ENCODE measurements at regions not wholly inside any gene's neighbourhood (a gene's known extent, or its start where the extent isn't known, plus 50 kb on each side); places are given as distances from the start of the nearest gene placed in this dataset.

GRCh38 chr14:100381395-100382105 lies 58.4 kb downstream of the SLC25A47 start:
- peaks cover 22% of the 10 kb centered on the region for H3K4me1 ChIP-seq (ENCODE audit: control insufficient read depth, insufficient read depth, low read length)
- peaks cover 10% of the 10 kb centered on the region for H3K36me3 ChIP-seq (ENCODE audit: control insufficient read depth, insufficient read depth, low read length)
- no peak overlapping the region for H3K27ac ChIP-seq (ENCODE audit: low read length)
- DNase-seq = no peak
- no CpG with 5 or more reads among the region's 11 CpGs for WGBS (ENCODE audit: insufficient coverage, low lambda C conversion rate)
- no peak overlapping the region for H3K4me3 ChIP-seq (ENCODE audit: low read length)
- no peaks in the 10 kb centered on the region for H3K27me3 ChIP-seq (ENCODE audit: control insufficient read depth, insufficient read depth, low read length)
- H3K9me3 ChIP-seq (ENCODE audit: control insufficient read depth, low read depth, low read length) = no peaks in the 10 kb centered on the region

GRCh38 chr14:100382106-100382455 lies 58.9 kb downstream of the SLC25A47 start:
- no CpG with 5 or more reads among the region's 7 CpGs for WGBS (ENCODE audit: insufficient coverage, low lambda C conversion rate)
- H3K27me3 ChIP-seq (ENCODE audit: control insufficient read depth, insufficient read depth, low read length) = no peaks in the 10 kb centered on the region
- H3K4me1 ChIP-seq (ENCODE audit: control insufficient read depth, insufficient read depth, low read length) = peaks cover 16% of the 10 kb centered on the region

GRCh38 chr14:100383727-100384158 lies 60.6 kb downstream of the SLC25A47 start:
- Histone ChIP-seq H3K4me1 (ENCODE audit: control insufficient read depth, insufficient read depth, low read length) (peaks cover 17% of the 10 kb centered on the region), H3K27ac (ENCODE audit: low read length) (no peak overlapping the region), H3K9me3 (ENCODE audit: control insufficient read depth, low read depth, low read length) (no peaks in the 10 kb centered on the region), H3K4me3 (ENCODE audit: low read length) (no peak overlapping the region), H3K27me3 (ENCODE audit: control insufficient read depth, insufficient read depth, low read length) (no peaks in the 10 kb centered on the region), H3K36me3 (ENCODE audit: control insufficient read depth, insufficient read depth, low read length) (peaks cover 10% of the 10 kb centered on the region)
- WGBS (ENCODE audit: insufficient coverage, low lambda C conversion rate) = no CpG with 5 or more reads among the region's 10 CpGs
- DNase-seq = peak; percentile 50 to 53

More at GRCh38 chr14:100382106-100382455, 58.9 kb downstream of the SLC25A47 start:
- Histone ChIP-seq H3K9me3 (ENCODE audit: control insufficient read depth, low read depth, low read length) (no peaks in the 10 kb centered on the region), H3K27ac (ENCODE audit: low read length) (no peak overlapping the region), H3K36me3 (ENCODE audit: control insufficient read depth, insufficient read depth, low read length) (peaks cover 10% of the 10 kb centered on the region), H3K4me3 (ENCODE audit: low read length) (no peak overlapping the region)
- no peak for DNase-seq

GRCh38 chr14:100384277-100384676 lies 61.1 kb downstream of the SLC25A47 start:
- WGBS (ENCODE audit: insufficient coverage, low lambda C conversion rate) = no CpG with 5 or more reads among the region's 5 CpGs
- no peaks in the 10 kb centered on the region for H3K27me3 ChIP-seq (ENCODE audit: control insufficient read depth, insufficient read depth, low read length)
- no peak overlapping the region for H3K4me3 ChIP-seq (ENCODE audit: low read length)
- no peaks in the 10 kb centered on the region for H3K9me3 ChIP-seq (ENCODE audit: control insufficient read depth, low read depth, low read length)
- H3K4me1 ChIP-seq (ENCODE audit: control insufficient read depth, insufficient read depth, low read length) = peaks cover 22% of the 10 kb centered on the region
- DNase-seq = no peak
- peaks cover 10% of the 10 kb centered on the region for H3K36me3 ChIP-seq (ENCODE audit: control insufficient read depth, insufficient read depth, low read length)
- H3K27ac ChIP-seq (ENCODE audit: low read length) = no peak overlapping the region

GRCh38 chr14:100384819-100385813 lies 62.0 kb downstream of the SLC25A47 start:
- Histone ChIP-seq H3K27me3 (ENCODE audit: control insufficient read depth, insufficient read depth, low read length) (no peaks in the 10 kb centered on the region), H3K9me3 (ENCODE audit: control insufficient read depth, low read depth, low read length) (no peaks in the 10 kb centered on the region), H3K4me3 (ENCODE audit: low read length) (no peak overlapping the region), H3K4me1 (ENCODE audit: control insufficient read depth, insufficient read depth, low read length) (peaks cover 28% of the 10 kb centered on the region), H3K36me3 (ENCODE audit: control insufficient read depth, insufficient read depth, low read length) (peaks cover 10% of the 10 kb centered on the region), H3K27ac (ENCODE audit: low read length) (no peak overlapping the region)
- WGBS (ENCODE audit: insufficient coverage, low lambda C conversion rate) = 94% methylated on average over 3 of the region's 16 CpGs
- DNase-seq = peak in 1 of 2 donors; percentile 45

- Histone ChIP-seq H3K9me3 (ENCODE audit: control insufficient read depth, low read depth, low read length) (no peaks in the 10 kb centered on the region), H3K27me3 (ENCODE audit: control insufficient read depth, insufficient read depth, low read length) (no peaks in the 10 kb centered on the region), H3K4me1 (ENCODE audit: control insufficient read depth, insufficient read depth, low read length) (peaks cover 38% of the 10 kb centered on the region), H3K36me3 (ENCODE audit: control insufficient read depth, insufficient read depth, low read length) (peaks cover 7% of the 10 kb centered on the region), H3K27ac (ENCODE audit: low read length) (no peak overlapping the region), H3K4me3 (ENCODE audit: low read length) (no peak overlapping the region)
- no CpG with 5 or more reads among the region's 2 CpGs for WGBS (ENCODE audit: insufficient coverage, low lambda C conversion rate)
- DNase-seq = peak in 1 of 2 donors; percentile 19
Measured at GRCh38 chr14:100386121-100386520, 63.0 kb downstream of the SLC25A47 start.

- no CpG with 5 or more reads among the region's 2 CpGs for WGBS (ENCODE audit: insufficient coverage, low lambda C conversion rate)
- Histone ChIP-seq H3K27ac (ENCODE audit: low read length) (no peak overlapping the region), H3K4me3 (ENCODE audit: low read length) (no peak overlapping the region)
Measured at GRCh38 chr14:100386846-100387245, 63.7 kb downstream of the SLC25A47 start.

GRCh38 chr14:100387450-100387849 lies 64.3 kb downstream of the SLC25A47 start:
- no peaks in the 10 kb centered on the region for H3K36me3 ChIP-seq (ENCODE audit: control insufficient read depth, insufficient read depth, low read length)
- no peak overlapping the region for H3K4me3 ChIP-seq (ENCODE audit: low read length)
- H3K9me3 ChIP-seq (ENCODE audit: control insufficient read depth, low read depth, low read length) = no peaks in the 10 kb centered on the region
- no peaks in the 10 kb centered on the region for H3K27me3 ChIP-seq (ENCODE audit: control insufficient read depth, insufficient read depth, low read length)
- H3K27ac ChIP-seq (ENCODE audit: low read length) = no peak overlapping the region
- H3K4me1 ChIP-seq (ENCODE audit: control insufficient read depth, insufficient read depth, low read length) = peaks cover 38% of the 10 kb centered on the region
- no CpG with 5 or more reads among the region's 6 CpGs for WGBS (ENCODE audit: insufficient coverage, low lambda C conversion rate)
- DNase-seq = no peak

More at GRCh38 chr14:100386846-100387245, 63.7 kb downstream of the SLC25A47 start:
- Histone ChIP-seq H3K4me1 (ENCODE audit: control insufficient read depth, insufficient read depth, low read length) (peaks cover 38% of the 10 kb centered on the region), H3K9me3 (ENCODE audit: control insufficient read depth, low read depth, low read length) (no peaks in the 10 kb centered on the region), H3K27me3 (ENCODE audit: control insufficient read depth, insufficient read depth, low read length) (no peaks in the 10 kb centered on the region), H3K36me3 (ENCODE audit: control insufficient read depth, insufficient read depth, low read length) (peaks cover 4% of the 10 kb centered on the region)
- no peak for DNase-seq

- peak overlapping the region; percentile 14 for H3K27ac ChIP-seq (ENCODE audit: low read length)
- peak; percentile 47 to 74 for DNase-seq
- H3K4me3 ChIP-seq (ENCODE audit: low read length) = no peak overlapping the region
- 83% methylated on average over 2 of the region's 18 CpGs for WGBS (ENCODE audit: insufficient coverage, low lambda C conversion rate)
- peaks cover 43% of the 10 kb centered on the region for H3K4me1 ChIP-seq (ENCODE audit: control insufficient read depth, insufficient read depth, low read length)
- H3K36me3 ChIP-seq (ENCODE audit: control insufficient read depth, insufficient read depth, low read length) = no peaks in the 10 kb centered on the region
- H3K9me3 ChIP-seq (ENCODE audit: control insufficient read depth, low read depth, low read length) = no peaks in the 10 kb centered on the region
- no peaks in the 10 kb centered on the region for H3K27me3 ChIP-seq (ENCODE audit: control insufficient read depth, insufficient read depth, low read length)
Measured at GRCh38 chr14:100388103-100389054, 65.2 kb downstream of the SLC25A47 start.

Data from large intestine (tissue), 3 donors.